ENCODE measurements at regions not wholly inside any gene's neighbourhood (a gene's known extent, or its start where the extent isn't known, plus 50 kb on each side); places are given as distances from the start of the nearest gene placed in this dataset.

DNA sequence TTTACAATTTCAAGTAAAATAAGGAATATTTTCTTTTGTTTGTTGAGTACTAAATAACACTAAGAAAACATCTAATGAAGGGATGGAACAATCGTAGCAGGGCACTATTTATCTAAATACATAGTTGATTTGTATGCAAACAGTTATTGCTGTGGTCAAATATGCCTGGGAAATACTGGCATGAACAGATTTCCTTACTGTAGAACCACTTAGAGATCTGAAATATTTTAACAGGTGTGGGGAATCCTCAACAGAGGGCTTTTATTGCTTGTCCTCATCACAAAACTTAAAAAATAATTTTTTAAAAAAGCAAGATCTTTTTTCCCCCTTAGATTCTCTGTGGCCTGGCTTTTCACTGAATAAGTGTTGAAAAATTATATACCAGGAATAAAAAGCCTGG lies 233.0 kb upstream of the FAM83B start:
- no peak for DNase-seq (ENCODE audit: extremely low read depth, low read depth)
- no peak for TF ChIP-seq CTCF (IDR thresholded peaks at IDR 0.05; ENCODE audit: low read depth, low read length)

DNA sequence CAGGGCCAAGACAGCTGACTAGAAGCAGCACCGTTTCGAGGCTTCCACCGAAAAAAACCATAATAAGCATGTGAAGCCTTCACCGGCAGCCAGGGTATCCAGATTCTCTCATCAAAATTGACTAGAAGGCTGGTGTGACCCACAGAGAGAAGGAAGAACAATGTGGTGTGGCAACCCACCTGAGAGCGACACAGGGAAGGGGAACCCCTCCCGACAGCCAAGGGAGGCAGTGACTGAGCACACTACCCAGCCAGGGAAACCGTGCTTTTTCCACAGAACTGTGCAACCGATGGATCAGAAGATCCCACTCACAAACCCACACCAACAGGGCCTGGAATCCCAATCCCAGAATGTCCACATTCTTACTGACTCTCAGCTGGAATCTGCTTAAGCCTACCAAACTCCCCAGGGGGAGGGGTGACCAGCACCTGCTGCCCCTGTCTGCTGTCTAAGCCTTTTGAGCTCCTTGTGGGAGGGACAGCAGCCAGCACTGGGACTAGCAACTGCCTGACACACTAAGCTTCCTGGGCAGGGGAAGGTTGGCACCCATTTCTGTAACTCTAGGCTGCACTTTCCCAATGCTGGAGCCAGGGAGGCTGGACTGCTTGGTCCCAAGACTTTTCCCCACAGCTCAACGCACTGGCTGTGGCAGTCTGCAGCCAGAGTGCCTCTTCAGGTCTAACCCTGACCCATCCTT lies 231.9 kb upstream of the FAM83B start:
- no peak for TF ChIP-seq CTCF (IDR thresholded peaks at IDR 0.05; ENCODE audit: low read depth, low read length)
- DNase-seq (ENCODE audit: extremely low read depth, low read depth) = no peak

DNA sequence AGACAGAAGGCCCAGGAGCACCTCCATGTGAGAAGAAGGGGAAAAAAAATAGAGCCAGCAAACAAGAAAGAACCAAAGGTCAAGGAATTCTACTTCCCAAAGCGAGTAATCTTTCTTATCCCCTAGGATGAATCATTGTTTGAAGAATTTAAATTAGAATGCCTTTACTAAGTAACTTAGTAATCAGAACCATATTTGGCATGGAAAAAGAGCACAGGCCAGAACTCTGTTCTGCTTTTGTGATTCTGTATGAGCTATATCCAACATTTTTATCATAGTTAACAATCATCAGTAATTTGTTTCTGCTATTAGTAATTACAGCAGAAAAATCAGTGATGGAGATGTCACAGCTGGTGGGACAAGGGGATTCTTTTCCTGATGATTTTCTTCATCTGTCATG lies 228.8 kb upstream of the FAM83B start:
- peak; percentile 73 for DNase-seq (ENCODE audit: extremely low read depth, low read depth)
- TF ChIP-seq CTCF (IDR thresholded peaks at IDR 0.05; ENCODE audit: low read depth, low read length) = peak; percentile 21

- no peak for DNase-seq (ENCODE audit: extremely low read depth, low read depth)
- no peak for TF ChIP-seq CTCF (IDR thresholded peaks at IDR 0.05; ENCODE audit: low read depth, low read length)
These were observed 228.0 kb upstream of the FAM83B start for GRCh38 chr6:54618572-54618971.

DNA sequence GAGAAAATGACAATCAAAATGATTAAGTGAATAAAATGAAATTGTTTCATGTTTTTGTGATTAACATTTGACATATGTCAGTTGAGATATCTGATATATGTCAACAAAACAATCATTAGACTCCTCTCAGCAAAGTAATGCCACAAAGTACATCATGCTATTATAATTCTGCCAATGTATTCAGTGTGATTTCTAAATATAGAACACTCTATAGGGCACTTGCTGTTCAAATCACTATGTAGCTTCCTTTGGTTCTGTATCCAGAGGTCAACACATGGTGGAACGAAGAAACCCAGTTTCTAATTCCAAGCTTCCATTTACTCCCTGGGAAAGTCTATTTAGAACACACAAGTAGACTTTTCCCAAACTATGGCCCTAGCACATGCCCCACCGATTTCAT lies 227.5 kb upstream of the FAM83B start:
- no peak for TF ChIP-seq CTCF (IDR thresholded peaks at IDR 0.05; ENCODE audit: low read depth, low read length)
- no peak for DNase-seq (ENCODE audit: extremely low read depth, low read depth)

GRCh38 chr6:54621285-54621684 lies 225.3 kb upstream of the FAM83B start:
- no peak for TF ChIP-seq CTCF (IDR thresholded peaks at IDR 0.05; ENCODE audit: low read depth, low read length)

DNA sequence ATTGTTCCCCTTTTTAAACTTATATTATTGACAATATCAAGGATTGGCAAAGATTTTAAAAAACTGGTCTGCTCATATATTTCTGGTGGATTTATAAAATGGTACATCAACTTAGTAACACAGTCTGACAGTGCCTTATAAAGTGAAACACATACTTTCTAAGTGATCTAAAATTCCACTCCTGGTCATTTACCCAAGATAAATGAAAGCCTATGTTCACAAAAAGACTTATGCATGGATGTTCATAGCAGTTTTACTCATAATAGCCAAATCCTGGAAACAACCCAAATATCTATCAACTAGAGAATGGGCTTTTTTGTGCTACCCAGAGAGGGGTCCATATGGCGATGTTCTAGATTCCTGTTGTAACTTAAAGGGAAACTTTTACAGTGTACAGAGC lies 222.4 kb upstream of the FAM83B start:
- DNase-seq (ENCODE audit: extremely low read depth, low read depth) = no peak
- no peak for TF ChIP-seq CTCF (IDR thresholded peaks at IDR 0.05; ENCODE audit: low read depth, low read length)

More at GRCh38 chr6:54621285-54621684, 225.3 kb upstream of the FAM83B start:
- DNase-seq (ENCODE audit: extremely low read depth, low read depth) = no peak
